GM12878 (cell line): ENCODE measurements at regions not wholly inside any gene's neighbourhood (a gene's known extent, or its start where the extent isn't known, plus 50 kb on each side); places are given as distances from the start of the nearest gene placed in this dataset.

Experiments
- ATAC-seq: fragments of 200-7000 bp; cut with Tn5 transposase; 3 replicates; pipeline ENCODE4 v1.9.1; 2020; ENCODE audit warnings: mild to moderate bottlenecking, moderate library complexity
- BruUV-seq: library from RNA; stranded (reverse); fragments of 400-500 nt; replicated peaks from 2 replicates; lab custom pipeline; 2021; lab: Mats Ljungman, UMichigan
- CTCF ChIA-PET: fragments of 300-600 bp; sonication (Branson Sonifier 250); formaldehyde crosslinking; extraction: SDS; loops from one replicate; lab custom pipeline; 2021; ENCODE audit warnings: inconsistent platforms; lab: Yijun Ruan, JAX
- POLR2A ChIA-PET: fragments of 350-600 bp; formaldehyde crosslinking; extraction: SDS; loops from one replicate; lab custom pipeline; 2021; ENCODE audit warnings: inconsistent platforms; lab: Charles Lee
- RAD21 ChIA-PET: fragments of 300-600 bp; sonication (Branson Sonifier 250); formaldehyde crosslinking; loops from one replicate; lab custom pipeline; 2023; ENCODE audit warnings: antibody characterized with exemption; ENCODE audit not compliant: unreplicated experiment; lab: Charles Lee
- SMC1A ChIA-PET: fragments of 300-600 bp; sonication (Branson Sonifier 250); formaldehyde crosslinking; loops from one replicate; lab custom pipeline; 2023; ENCODE audit not compliant: unreplicated experiment, uncharacterized antibody; lab: Charles Lee
- DNase-seq: peaks from one replicate; pipeline ENCODE4 v3.0.0-alpha.2; 2011; ENCODE audit warnings: low read depth, low spot score
- FAIRE-seq: peaks from 3 replicates; lab custom pipeline; 2011; peaks lifted over from hg19 to GRCh38; lab: Jason Lieb, UNC
- H2AFZ ChIP-seq: 2 replicates; pipeline ENCODE4 v1.6.0; 2011; ENCODE audit warnings: low read depth, low read length, control low read depth; ENCODE audit not compliant: control insufficient read depth
- H3K27ac ChIP-seq: 2 replicates; pipeline ENCODE4 v1.5.1; 2011; ENCODE audit warnings: control low read depth; ENCODE audit not compliant: control insufficient read depth, insufficient read depth
- H3K27me3 ChIP-seq, 2 experiments: replicated peaks in 1 of 2; 2 replicates each; pipeline versions ENCODE4 v1.6.0 to v1.6.1; 2011; ENCODE audit warnings: low read length in 1 of 2; ENCODE audit not compliant: control insufficient read depth in 2 of 2, insufficient read depth in 2 of 2
- H3K36me3 ChIP-seq, 2 experiments: 2 replicates each; pipeline ENCODE4 v1.5.1; 2011; ENCODE audit warnings: low read length in 1 of 2; ENCODE audit not compliant: control insufficient read depth in 2 of 2, insufficient read depth in 2 of 2
- H3K4me1 ChIP-seq: 2 replicates; pipeline ENCODE4 v1.6.1; 2011; ENCODE audit warnings: mild to moderate bottlenecking, low read length, moderate library complexity, mixed read lengths; ENCODE audit not compliant: control insufficient read depth, insufficient read depth
- H3K4me2 ChIP-seq: 2 replicates; pipeline ENCODE4 v1.6.0; 2011; ENCODE audit warnings: control low read depth; ENCODE audit not compliant: control insufficient read depth, insufficient read depth
- H3K4me3 ChIP-seq: fragments of 200-600 bp; sonication (generic); 2 replicates; pipeline ENCODE4 v1.5.1; 2016
- H3K79me2 ChIP-seq: 2 replicates; pipeline ENCODE4 v1.6.0; 2011; ENCODE audit warnings: low read length; ENCODE audit not compliant: control insufficient read depth, insufficient read depth
- H3K9ac ChIP-seq: 2 replicates; pipeline ENCODE4 v1.8.0; 2011; ENCODE audit warnings: low read length, control low read depth, mixed read lengths; ENCODE audit not compliant: control insufficient read depth, insufficient read depth
- H3K9me3 ChIP-seq: replicated peaks from 3 replicates; pipeline ENCODE4 v1.5.1; 2011; ENCODE audit warnings: mild to moderate bottlenecking, low read length; ENCODE audit not compliant: control insufficient read depth, insufficient read depth
- H4K20me1 ChIP-seq: 2 replicates; pipeline ENCODE4 v1.6.0; 2011; ENCODE audit not compliant: control insufficient read depth, insufficient read depth
- FOXK2 ChIP-seq: fragments of 450-650 bp; IDR thresholded peaks from 2 replicates; pipeline ENCODE4 v1.6.1; 2017; ENCODE audit warnings: mild to moderate bottlenecking, moderate library complexity
- KAT2A ChIP-seq: conservative IDR thresholded peaks from 2 replicates; pipeline ENCODE4 v1.6.1; 2011; ENCODE audit warnings: low read depth, low read length; ENCODE audit not compliant: control insufficient read depth
- NR2C2 ChIP-seq: IDR thresholded peaks from 2 replicates; pipeline ENCODE4 v1.6.1; 2011; ENCODE audit warnings: borderline replicate concordance, low read depth; ENCODE audit not compliant: control insufficient read depth, insufficient read length
- RB1 ChIP-seq: fragments of 450-650 bp; formaldehyde crosslinking; IDR thresholded peaks from 2 replicates; pipeline ENCODE4 v1.6.1; 2017; ENCODE audit warnings: mild to moderate bottlenecking, borderline replicate concordance
- TBL1XR1 ChIP-seq: IDR thresholded peaks from 2 replicates; pipeline ENCODE4 v1.6.1; 2012; ENCODE audit warnings: low read depth, low read length, improper control_type of control experiment
- WGBS: methylation state at CpG from one replicate; pipeline ENCODE4 v1.1.6; 2016; ENCODE audit warnings: low lambda C conversion rate; ENCODE audit not compliant: insufficient replicate concordance, insufficient coverage; ENCODE audit errors: missing lambda C conversion rate; 5-methylcytosine and 5-hydroxymethylcytosine counted together
- in situ Hi-C: fragments of 300-500 bp; cut with MboI; formaldehyde crosslinking; loops from 9 replicates; pipeline ENCODE4 v1.14.3; 2018; ENCODE audit warnings: mixed read lengths
- intact Hi-C: fragments of 100-400 bp; cut with micrococcal nuclease; formaldehyde crosslinking; loops from one replicate; pipeline ENCODE4 v1.14.2; 2022; ENCODE audit not compliant: unreplicated experiment
- TF ChIP-seq, protein P1 (sequence below): fragments of 450-650 bp; conservative IDR thresholded peaks from 2 replicates; pipeline ENCODE4 v1.6.1; 2017; ENCODE audit warnings: mild to moderate bottlenecking, moderate library complexity
- TF ChIP-seq, protein P2 (sequence below): IDR thresholded peaks from 2 replicates; pipeline ENCODE4 v1.6.1; 2012; ENCODE audit warnings: mild to moderate bottlenecking, low read depth, low read length
- TF ChIP-seq, protein P3 (sequence below): IDR thresholded peaks from 2 replicates; pipeline ENCODE4 v1.6.1; 2012; ENCODE audit warnings: improper control_type of control experiment, low read depth, low read length; ENCODE audit not compliant: insufficient replicate concordance
- TF ChIP-seq, protein P4 (sequence below): fragments of 150-350 bp; IDR thresholded peaks from 2 replicates; pipeline ENCODE4 v1.6.1; 2016; ENCODE audit warnings: low read depth, low read length

DNA sequence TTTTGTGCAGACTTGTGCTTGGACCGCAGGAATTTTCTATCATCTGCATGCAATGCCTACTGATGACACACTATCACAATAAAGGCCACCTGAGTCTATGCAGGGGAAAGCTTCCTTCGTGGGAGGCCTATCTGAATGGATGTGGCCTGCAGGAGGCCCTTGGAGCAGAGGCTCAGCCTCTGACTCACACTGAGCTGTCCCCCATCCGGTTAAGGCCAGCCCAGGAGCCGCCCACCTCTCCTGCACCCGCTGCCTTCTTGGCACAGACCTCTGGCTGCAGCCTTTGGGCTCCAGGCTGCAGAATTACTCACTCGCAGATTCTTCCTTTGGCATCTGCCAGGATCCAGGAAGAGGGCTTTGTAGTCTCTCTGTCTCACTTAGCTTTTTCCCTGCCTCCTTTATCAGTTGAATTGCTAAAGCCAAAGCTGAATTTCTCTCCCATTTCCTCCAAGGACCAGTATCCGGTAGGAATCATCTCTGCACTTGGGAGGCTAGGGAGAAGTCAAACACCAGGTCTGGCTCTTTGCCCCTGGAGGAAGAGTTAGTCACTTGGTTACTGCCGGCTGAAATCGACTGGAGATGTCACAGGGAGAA, 65.1 kb upstream of the JUN start:
- FAIRE-seq = no peak
- TF ChIP-seq, protein P1, sequence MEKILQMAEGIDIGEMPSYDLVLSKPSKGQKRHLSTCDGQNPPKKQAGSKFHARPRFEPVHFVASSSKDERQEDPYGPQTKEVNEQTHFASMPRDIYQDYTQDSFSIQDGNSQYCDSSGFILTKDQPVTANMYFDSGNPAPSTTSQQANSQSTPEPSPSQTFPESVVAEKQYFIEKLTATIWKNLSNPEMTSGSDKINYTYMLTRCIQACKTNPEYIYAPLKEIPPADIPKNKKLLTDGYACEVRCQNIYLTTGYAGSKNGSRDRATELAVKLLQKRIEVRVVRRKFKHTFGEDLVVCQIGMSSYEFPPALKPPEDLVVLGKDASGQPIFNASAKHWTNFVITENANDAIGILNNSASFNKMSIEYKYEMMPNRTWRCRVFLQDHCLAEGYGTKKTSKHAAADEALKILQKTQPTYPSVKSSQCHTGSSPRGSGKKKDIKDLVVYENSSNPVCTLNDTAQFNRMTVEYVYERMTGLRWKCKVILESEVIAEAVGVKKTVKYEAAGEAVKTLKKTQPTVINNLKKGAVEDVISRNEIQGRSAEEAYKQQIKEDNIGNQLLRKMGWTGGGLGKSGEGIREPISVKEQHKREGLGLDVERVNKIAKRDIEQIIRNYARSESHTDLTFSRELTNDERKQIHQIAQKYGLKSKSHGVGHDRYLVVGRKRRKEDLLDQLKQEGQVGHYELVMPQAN = no peak
- TF ChIP-seq FOXK2 (no peak), RB1 (no peak), KAT2A (no peak), NR2C2 (no peak), TBL1XR1 (no peak)
- TF ChIP-seq, protein P2, sequence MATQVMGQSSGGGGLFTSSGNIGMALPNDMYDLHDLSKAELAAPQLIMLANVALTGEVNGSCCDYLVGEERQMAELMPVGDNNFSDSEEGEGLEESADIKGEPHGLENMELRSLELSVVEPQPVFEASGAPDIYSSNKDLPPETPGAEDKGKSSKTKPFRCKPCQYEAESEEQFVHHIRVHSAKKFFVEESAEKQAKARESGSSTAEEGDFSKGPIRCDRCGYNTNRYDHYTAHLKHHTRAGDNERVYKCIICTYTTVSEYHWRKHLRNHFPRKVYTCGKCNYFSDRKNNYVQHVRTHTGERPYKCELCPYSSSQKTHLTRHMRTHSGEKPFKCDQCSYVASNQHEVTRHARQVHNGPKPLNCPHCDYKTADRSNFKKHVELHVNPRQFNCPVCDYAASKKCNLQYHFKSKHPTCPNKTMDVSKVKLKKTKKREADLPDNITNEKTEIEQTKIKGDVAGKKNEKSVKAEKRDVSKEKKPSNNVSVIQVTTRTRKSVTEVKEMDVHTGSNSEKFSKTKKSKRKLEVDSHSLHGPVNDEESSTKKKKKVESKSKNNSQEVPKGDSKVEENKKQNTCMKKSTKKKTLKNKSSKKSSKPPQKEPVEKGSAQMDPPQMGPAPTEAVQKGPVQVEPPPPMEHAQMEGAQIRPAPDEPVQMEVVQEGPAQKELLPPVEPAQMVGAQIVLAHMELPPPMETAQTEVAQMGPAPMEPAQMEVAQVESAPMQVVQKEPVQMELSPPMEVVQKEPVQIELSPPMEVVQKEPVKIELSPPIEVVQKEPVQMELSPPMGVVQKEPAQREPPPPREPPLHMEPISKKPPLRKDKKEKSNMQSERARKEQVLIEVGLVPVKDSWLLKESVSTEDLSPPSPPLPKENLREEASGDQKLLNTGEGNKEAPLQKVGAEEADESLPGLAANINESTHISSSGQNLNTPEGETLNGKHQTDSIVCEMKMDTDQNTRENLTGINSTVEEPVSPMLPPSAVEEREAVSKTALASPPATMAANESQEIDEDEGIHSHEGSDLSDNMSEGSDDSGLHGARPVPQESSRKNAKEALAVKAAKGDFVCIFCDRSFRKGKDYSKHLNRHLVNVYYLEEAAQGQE = no peak
- TF ChIP-seq, protein P3, sequence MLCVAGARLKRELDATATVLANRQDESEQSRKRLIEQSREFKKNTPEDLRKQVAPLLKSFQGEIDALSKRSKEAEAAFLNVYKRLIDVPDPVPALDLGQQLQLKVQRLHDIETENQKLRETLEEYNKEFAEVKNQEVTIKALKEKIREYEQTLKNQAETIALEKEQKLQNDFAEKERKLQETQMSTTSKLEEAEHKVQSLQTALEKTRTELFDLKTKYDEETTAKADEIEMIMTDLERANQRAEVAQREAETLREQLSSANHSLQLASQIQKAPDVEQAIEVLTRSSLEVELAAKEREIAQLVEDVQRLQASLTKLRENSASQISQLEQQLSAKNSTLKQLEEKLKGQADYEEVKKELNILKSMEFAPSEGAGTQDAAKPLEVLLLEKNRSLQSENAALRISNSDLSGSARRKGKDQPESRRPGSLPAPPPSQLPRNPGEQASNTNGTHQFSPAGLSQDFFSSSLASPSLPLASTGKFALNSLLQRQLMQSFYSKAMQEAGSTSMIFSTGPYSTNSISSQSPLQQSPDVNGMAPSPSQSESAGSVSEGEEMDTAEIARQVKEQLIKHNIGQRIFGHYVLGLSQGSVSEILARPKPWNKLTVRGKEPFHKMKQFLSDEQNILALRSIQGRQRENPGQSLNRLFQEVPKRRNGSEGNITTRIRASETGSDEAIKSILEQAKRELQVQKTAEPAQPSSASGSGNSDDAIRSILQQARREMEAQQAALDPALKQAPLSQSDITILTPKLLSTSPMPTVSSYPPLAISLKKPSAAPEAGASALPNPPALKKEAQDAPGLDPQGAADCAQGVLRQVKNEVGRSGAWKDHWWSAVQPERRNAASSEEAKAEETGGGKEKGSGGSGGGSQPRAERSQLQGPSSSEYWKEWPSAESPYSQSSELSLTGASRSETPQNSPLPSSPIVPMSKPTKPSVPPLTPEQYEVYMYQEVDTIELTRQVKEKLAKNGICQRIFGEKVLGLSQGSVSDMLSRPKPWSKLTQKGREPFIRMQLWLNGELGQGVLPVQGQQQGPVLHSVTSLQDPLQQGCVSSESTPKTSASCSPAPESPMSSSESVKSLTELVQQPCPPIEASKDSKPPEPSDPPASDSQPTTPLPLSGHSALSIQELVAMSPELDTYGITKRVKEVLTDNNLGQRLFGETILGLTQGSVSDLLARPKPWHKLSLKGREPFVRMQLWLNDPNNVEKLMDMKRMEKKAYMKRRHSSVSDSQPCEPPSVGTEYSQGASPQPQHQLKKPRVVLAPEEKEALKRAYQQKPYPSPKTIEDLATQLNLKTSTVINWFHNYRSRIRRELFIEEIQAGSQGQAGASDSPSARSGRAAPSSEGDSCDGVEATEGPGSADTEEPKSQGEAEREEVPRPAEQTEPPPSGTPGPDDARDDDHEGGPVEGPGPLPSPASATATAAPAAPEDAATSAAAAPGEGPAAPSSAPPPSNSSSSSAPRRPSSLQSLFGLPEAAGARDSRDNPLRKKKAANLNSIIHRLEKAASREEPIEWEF = no peak
- TF ChIP-seq, protein P4, sequence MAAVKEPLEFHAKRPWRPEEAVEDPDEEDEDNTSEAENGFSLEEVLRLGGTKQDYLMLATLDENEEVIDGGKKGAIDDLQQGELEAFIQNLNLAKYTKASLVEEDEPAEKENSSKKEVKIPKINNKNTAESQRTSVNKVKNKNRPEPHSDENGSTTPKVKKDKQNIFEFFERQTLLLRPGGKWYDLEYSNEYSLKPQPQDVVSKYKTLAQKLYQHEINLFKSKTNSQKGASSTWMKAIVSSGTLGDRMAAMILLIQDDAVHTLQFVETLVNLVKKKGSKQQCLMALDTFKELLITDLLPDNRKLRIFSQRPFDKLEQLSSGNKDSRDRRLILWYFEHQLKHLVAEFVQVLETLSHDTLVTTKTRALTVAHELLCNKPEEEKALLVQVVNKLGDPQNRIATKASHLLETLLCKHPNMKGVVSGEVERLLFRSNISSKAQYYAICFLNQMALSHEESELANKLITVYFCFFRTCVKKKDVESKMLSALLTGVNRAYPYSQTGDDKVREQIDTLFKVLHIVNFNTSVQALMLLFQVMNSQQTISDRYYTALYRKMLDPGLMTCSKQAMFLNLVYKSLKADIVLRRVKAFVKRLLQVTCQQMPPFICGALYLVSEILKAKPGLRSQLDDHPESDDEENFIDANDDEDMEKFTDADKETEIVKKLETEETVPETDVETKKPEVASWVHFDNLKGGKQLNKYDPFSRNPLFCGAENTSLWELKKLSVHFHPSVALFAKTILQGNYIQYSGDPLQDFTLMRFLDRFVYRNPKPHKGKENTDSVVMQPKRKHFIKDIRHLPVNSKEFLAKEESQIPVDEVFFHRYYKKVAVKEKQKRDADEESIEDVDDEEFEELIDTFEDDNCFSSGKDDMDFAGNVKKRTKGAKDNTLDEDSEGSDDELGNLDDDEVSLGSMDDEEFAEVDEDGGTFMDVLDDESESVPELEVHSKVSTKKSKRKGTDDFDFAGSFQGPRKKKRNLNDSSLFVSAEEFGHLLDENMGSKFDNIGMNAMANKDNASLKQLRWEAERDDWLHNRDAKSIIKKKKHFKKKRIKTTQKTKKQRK = no peak

More for the DNA sequence above, 65.1 kb upstream of the JUN start:
- Histone ChIP-seq H3K4me2 (no peak overlapping the region), H3K9ac (no peak overlapping the region), H4K20me1 (no peaks in the 10 kb centered on the region), H3K4me1 (no peaks in the 10 kb centered on the region), H2AFZ (no peak overlapping the region), H3K27me3 (no peaks in the 10 kb centered on the region), H3K36me3 (no peaks in the 10 kb centered on the region), H3K4me3 (no peak overlapping the region), H3K79me2 (no peaks in the 10 kb centered on the region), H3K9me3 (no peaks in the 10 kb centered on the region), H3K27ac (no peak overlapping the region)
- ATAC-seq (no peak), DNase-seq (no peak)
- no TSS peak for BruUV-seq
- WGBS = 40% methylated on average over 9 of the region's 9 CpGs
- ChIA-PET POLR2A (interaction anchor here (0.5 to 0.6 kb wide), 2 partner anchors 12 to 353 kb away, joined by 6 to 12 read pairs; no protein-coding TSS in a partner anchor), RAD21 (no interaction called here), SMC1A (interaction anchor here (0.8 to 0.9 kb wide), 2 partner anchors 32 to 857 kb away, joined by 3 read pairs; no protein-coding TSS in a partner anchor), CTCF (no interaction called here)
- in situ Hi-C loops = no loop called here
- intact Hi-C loops = no loop called here
